ENCODE measurements at regions not wholly inside any gene's neighbourhood (a gene's known extent, or its start where the extent isn't known, plus 50 kb on each side); places are given as distances from the start of the nearest gene placed in this dataset.

DNA sequence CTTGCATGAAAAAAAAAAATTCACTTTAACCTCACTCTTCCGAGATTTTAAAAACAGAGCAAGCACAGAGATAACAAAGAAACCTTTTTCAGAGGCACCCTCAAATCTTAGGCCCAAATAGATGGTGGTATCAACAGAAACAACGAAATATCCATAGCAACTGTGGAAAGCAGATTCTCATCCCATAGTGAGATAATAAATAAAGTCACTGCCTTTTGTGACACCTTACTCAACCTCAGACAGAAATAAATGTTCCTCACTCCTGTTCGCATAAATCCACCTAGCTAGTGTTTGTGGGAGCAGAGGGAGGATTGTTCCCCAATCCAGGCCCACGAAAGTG, 60.9 kb upstream of the RTN4 start:
- Histone ChIP-seq H3K27ac (ENCODE audit: low read depth, low read length) (no peak overlapping the region), H3K4me3 (ENCODE audit: low read length) (no peak overlapping the region), H3K9me3 (ENCODE audit: control insufficient read depth in 2 of 3, low read length in 3 of 3) (no peaks in the 10 kb centered on the region), H3K27me3 (ENCODE audit: control insufficient read depth in 2 of 2, insufficient read depth in 2 of 2, low read length in 2 of 2) (no peaks in the 10 kb centered on the region), H3K36me3 (ENCODE audit: control insufficient read depth in 2 of 3, insufficient read depth in 3 of 3, low read length in 3 of 3) (no peaks in the 10 kb centered on the region), H3K4me1 (ENCODE audit: control insufficient read depth in 2 of 2, insufficient read depth in 2 of 2, low read length in 2 of 2) (no peaks in the 10 kb centered on the region)
- DNase-seq (no peak), ATAC-seq (no peak)
- H3K36me3 Mint-ChIP-seq, result no peaks in the 10 kb centered on the region
- no peak overlapping the region for H3K4me3 Mint-ChIP-seq
- H3K27ac Mint-ChIP-seq, result no peak overlapping the region
- no peaks in the 10 kb centered on the region for H3K9me3 Mint-ChIP-seq
- H3K27me3 Mint-ChIP-seq, result no peaks in the 10 kb centered on the region
- H3K4me1 Mint-ChIP-seq, result peaks cover 0 to 5% (median 0%) of the 10 kb centered on the region in 7 donors
- intact Hi-C loops (cut with micrococcal nuclease), result no loop called here
- CTCF ChIA-PET, result no interaction called here
- POLR2A ChIA-PET, result no interaction called here

DNA sequence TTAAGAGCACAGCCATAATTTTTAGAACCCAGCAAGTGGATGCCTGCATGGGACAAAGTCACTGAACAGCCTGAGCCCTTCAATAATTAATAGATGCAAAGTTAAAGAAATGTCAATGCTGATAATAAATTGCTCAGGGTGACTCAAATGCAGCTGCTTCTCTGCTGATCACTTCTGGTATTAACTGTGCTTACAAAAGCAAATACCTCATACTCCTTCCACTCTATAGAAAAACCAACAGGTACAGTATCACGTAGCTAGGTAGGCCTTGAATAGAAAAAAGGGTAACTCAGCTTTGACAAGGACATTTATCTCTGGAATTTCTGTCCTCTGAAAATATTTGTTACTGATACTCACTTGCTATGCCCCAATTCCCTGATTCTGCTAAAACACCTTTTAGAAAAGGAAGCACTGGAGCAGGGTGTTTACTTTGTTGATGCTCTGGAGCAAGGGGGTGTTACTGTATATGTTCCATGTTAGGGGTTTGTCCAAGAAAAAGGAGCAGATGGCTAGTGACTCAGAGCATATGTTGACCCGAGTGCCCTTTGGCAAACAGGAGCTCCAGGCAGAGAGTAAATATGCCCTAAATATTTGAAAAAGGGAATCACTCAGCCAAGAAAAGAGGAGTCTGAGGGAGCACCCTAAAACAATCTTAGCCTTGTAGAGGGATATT, 59.1 kb upstream of the RTN4 start:
- H3K4me3 Mint-ChIP-seq, result no peak overlapping the region
- no peak overlapping the region for H3K4me3 ChIP-seq (ENCODE audit: low read length)
- H3K9me3 ChIP-seq (ENCODE audit: control insufficient read depth in 2 of 3, low read length in 3 of 3), result no peaks in the 10 kb centered on the region
- no peaks in the 10 kb centered on the region for H3K9me3 Mint-ChIP-seq
- ChIA-PET CTCF (interaction anchor here (0.6 to 1.2 kb wide), 2 partner anchors 51 to 59 kb away, joined by 3 to 6 read pairs; no protein-coding TSS in a partner anchor), POLR2A (no interaction called here)
- no peak for DNase-seq
- H3K27me3 ChIP-seq (ENCODE audit: control insufficient read depth in 2 of 2, insufficient read depth in 2 of 2, low read length in 2 of 2), result no peaks in the 10 kb centered on the region
- no peaks in the 10 kb centered on the region for H3K27me3 Mint-ChIP-seq
- no peaks in the 10 kb centered on the region for H3K4me1 ChIP-seq (ENCODE audit: control insufficient read depth in 2 of 2, insufficient read depth in 2 of 2, low read length in 2 of 2)
- no peaks in the 10 kb centered on the region for H3K36me3 ChIP-seq (ENCODE audit: control insufficient read depth in 2 of 3, insufficient read depth in 3 of 3, low read length in 3 of 3)
- peaks cover 0 to 5% (median 0%) of the 10 kb centered on the region in 7 donors for H3K4me1 Mint-ChIP-seq
- H3K36me3 Mint-ChIP-seq, result no peaks in the 10 kb centered on the region
- H3K27ac ChIP-seq (ENCODE audit: low read depth, low read length), result no peak overlapping the region
- ATAC-seq, result no peak
- no peak overlapping the region for H3K27ac Mint-ChIP-seq
- intact Hi-C loops (cut with micrococcal nuclease), result no loop called here

DNA sequence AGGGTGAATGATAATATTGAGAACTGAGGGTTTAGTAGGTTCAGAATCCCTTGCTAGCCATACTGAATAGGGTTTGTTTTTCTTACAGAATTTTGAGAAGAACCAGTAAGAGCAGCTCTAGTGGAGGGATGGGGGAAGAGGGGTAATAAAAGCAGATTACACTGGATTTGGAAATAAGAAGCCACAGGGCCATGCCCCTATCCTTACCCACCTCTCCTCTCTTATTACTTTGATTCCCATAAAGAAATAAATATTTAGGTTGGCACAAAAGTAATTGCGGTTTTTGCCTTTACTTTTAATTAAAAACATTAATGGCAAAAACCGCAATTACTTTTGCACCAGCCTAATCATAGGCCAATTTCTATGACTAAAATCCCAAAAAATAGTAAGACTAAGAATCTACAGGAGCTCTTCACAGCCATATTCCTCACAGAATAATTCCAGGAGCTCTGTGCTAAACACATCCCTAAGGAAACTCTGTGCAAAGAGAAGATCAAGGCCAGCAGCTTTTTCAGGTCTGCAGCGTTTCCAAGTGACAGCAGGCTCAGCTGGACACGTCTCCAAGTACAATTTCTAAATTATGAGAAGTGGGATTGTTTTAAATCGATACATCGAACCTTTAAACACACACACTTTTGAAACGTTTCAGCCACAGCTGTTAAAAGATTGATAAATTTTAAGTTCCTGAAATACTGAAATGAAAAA, 58.4 kb upstream of the RTN4 start:
- no peaks in the 10 kb centered on the region for H3K27me3 ChIP-seq (ENCODE audit: control insufficient read depth in 2 of 2, insufficient read depth in 2 of 2, low read length in 2 of 2)
- no peaks in the 10 kb centered on the region for H3K9me3 ChIP-seq (ENCODE audit: control insufficient read depth in 2 of 3, low read length in 3 of 3)
- DNase-seq, result no peak
- intact Hi-C loops (cut with micrococcal nuclease), result no loop called here
- no peaks in the 10 kb centered on the region for H3K27me3 Mint-ChIP-seq
- CTCF ChIA-PET, result interaction anchor here (0.6 to 1.5 kb wide), 3 partner anchors 50 to 60 kb away, joined by 3 to 6 read pairs (median 5); no protein-coding TSS in a partner anchor
- POLR2A ChIA-PET, result no interaction called here
- H3K27ac ChIP-seq (ENCODE audit: low read depth, low read length), result no peak overlapping the region
- no peak for ATAC-seq
- peaks cover 0 to 5% (median 0%) of the 10 kb centered on the region in 7 donors for H3K4me1 Mint-ChIP-seq
- no peaks in the 10 kb centered on the region for H3K9me3 Mint-ChIP-seq
- H3K27ac Mint-ChIP-seq, result no peak overlapping the region
- H3K4me1 ChIP-seq (ENCODE audit: control insufficient read depth in 2 of 2, insufficient read depth in 2 of 2, low read length in 2 of 2), result no peaks in the 10 kb centered on the region
- no peak overlapping the region for H3K4me3 ChIP-seq (ENCODE audit: low read length)
- H3K36me3 ChIP-seq (ENCODE audit: control insufficient read depth in 2 of 3, insufficient read depth in 3 of 3, low read length in 3 of 3), result no peaks in the 10 kb centered on the region
- no peaks in the 10 kb centered on the region for H3K36me3 Mint-ChIP-seq
- no peak overlapping the region for H3K4me3 Mint-ChIP-seq

DNA sequence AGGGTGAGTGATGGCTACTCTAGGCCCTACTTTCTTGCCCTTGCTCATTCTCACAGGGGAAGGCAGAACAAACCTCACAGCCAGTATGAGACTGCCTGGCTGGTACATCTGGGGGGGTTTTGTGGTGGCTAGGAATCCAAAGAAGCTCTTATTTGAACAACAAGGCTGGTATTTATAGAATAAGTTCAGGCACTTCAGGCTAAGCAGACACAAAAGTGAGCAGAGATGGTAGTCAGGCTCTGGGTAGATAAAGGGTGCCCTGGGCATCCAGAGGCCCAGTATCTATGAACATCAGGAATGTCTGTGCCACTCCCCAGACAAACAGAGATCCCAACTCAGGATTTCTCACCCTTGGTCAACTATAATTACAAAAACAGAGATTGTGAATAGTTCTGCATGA, 57.2 kb upstream of the RTN4 start:
- H3K36me3 ChIP-seq (ENCODE audit: control insufficient read depth in 2 of 3, insufficient read depth in 3 of 3, low read length in 3 of 3), result no peaks in the 10 kb centered on the region
- no peaks in the 10 kb centered on the region for H3K4me1 ChIP-seq (ENCODE audit: control insufficient read depth in 2 of 2, insufficient read depth in 2 of 2, low read length in 2 of 2)
- no peaks in the 10 kb centered on the region for H3K9me3 ChIP-seq (ENCODE audit: control insufficient read depth in 2 of 3, low read length in 3 of 3)
- H3K27ac ChIP-seq (ENCODE audit: low read depth, low read length), result no peak overlapping the region
- intact Hi-C loops (cut with micrococcal nuclease), result no loop called here
- no peaks in the 10 kb centered on the region for H3K9me3 Mint-ChIP-seq
- H3K4me3 Mint-ChIP-seq, result no peak overlapping the region
- no peaks in the 10 kb centered on the region for H3K27me3 ChIP-seq (ENCODE audit: control insufficient read depth in 2 of 2, insufficient read depth in 2 of 2, low read length in 2 of 2)
- ChIA-PET POLR2A (no interaction called here), CTCF (interaction anchor here (0.6 to 1.5 kb wide), 2 partner anchors 59 to 99 kb away, joined by 3 to 5 read pairs; no protein-coding TSS in a partner anchor)
- peaks cover 0 to 4% (median 0%) of the 10 kb centered on the region in 7 donors for H3K4me1 Mint-ChIP-seq
- DNase-seq (no peak), ATAC-seq (no peak)
- H3K27ac Mint-ChIP-seq, result no peak overlapping the region
- H3K4me3 ChIP-seq (ENCODE audit: low read length), result no peak overlapping the region
- no peaks in the 10 kb centered on the region for H3K36me3 Mint-ChIP-seq
- H3K27me3 Mint-ChIP-seq, result no peaks in the 10 kb centered on the region

DNA sequence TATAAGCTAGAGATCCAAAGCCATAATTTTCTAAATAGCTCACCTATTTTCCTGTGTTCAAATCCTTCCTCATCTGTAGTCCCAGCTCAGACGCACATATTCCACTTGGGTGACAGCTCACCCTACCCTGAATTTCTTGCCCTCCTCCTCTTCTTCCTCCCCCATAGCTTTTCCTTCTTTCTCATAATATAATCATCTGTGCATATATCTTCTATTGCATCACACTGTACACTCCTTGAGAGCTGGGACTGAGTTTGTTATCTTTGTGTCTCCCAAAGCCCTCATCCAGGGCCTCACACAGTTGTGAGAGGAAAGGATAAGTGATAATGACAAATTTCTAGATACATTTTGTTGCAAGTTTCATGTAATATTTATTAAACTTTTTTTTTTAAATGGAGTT, 55.9 kb upstream of the RTN4 start:
- Histone ChIP-seq H3K36me3 (ENCODE audit: control insufficient read depth in 2 of 3, insufficient read depth in 3 of 3, low read length in 3 of 3) (no peaks in the 10 kb centered on the region), H3K27ac (ENCODE audit: low read depth, low read length) (no peak overlapping the region), H3K4me3 (ENCODE audit: low read length) (no peak overlapping the region), H3K4me1 (ENCODE audit: control insufficient read depth in 2 of 2, insufficient read depth in 2 of 2, low read length in 2 of 2) (no peaks in the 10 kb centered on the region), H3K27me3 (ENCODE audit: control insufficient read depth in 2 of 2, insufficient read depth in 2 of 2, low read length in 2 of 2) (no peaks in the 10 kb centered on the region), H3K9me3 (ENCODE audit: control insufficient read depth in 2 of 3, low read length in 3 of 3) (no peaks in the 10 kb centered on the region)
- no peaks in the 10 kb centered on the region for H3K36me3 Mint-ChIP-seq
- DNase-seq, result no peak
- H3K4me3 Mint-ChIP-seq, result no peak overlapping the region
- H3K27me3 Mint-ChIP-seq, result no peaks in the 10 kb centered on the region
- ChIA-PET POLR2A (no interaction called here), CTCF (no interaction called here)
- no peak for ATAC-seq
- H3K9me3 Mint-ChIP-seq, result no peaks in the 10 kb centered on the region
- peaks cover 0 to 4% (median 0%) of the 10 kb centered on the region in 7 donors for H3K4me1 Mint-ChIP-seq
- intact Hi-C loops (cut with micrococcal nuclease), result no loop called here
- no peak overlapping the region for H3K27ac Mint-ChIP-seq

DNA sequence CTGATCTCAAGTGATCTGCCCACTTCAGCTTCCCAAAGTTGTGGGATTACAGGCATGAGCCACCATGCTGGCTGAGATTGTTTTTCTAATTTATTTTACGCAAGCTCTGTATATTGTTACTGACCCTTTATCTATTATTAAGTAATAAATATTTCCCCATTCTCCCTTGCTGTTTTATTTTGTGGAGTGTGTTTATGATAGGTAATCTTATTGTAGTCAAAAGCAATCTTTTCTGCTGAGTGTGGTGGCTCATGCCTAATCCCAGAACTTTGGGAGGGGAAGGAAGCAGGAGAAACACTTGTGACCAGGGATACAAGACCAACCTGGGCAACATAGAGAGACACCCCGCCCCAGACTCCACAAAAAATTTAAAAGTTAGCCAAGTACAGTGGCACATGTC, 55.2 kb upstream of the RTN4 start:
- DNase-seq (no peak), ATAC-seq (no peak)
- CTCF ChIA-PET, result interaction anchor here (0.7 kb wide), 1 partner anchor 207 kb away, joined by 3 read pairs; no protein-coding TSS in a partner anchor
- peaks cover 0 to 4% (median 0%) of the 10 kb centered on the region in 7 donors for H3K4me1 Mint-ChIP-seq
- H3K36me3 Mint-ChIP-seq, result no peaks in the 10 kb centered on the region
- no peak overlapping the region for H3K4me3 Mint-ChIP-seq
- intact Hi-C loops (cut with micrococcal nuclease), result no loop called here
- Histone ChIP-seq H3K4me3 (ENCODE audit: low read length) (no peak overlapping the region), H3K9me3 (ENCODE audit: control insufficient read depth in 2 of 3, low read length in 3 of 3) (no peaks in the 10 kb centered on the region), H3K36me3 (ENCODE audit: control insufficient read depth in 2 of 3, insufficient read depth in 3 of 3, low read length in 3 of 3) (no peaks in the 10 kb centered on the region), H3K4me1 (ENCODE audit: control insufficient read depth in 2 of 2, insufficient read depth in 2 of 2, low read length in 2 of 2) (no peaks in the 10 kb centered on the region), H3K27me3 (ENCODE audit: control insufficient read depth in 2 of 2, insufficient read depth in 2 of 2, low read length in 2 of 2) (no peaks in the 10 kb centered on the region), H3K27ac (ENCODE audit: low read depth, low read length) (no peak overlapping the region)
- H3K27ac Mint-ChIP-seq, result no peak overlapping the region
- no peaks in the 10 kb centered on the region for H3K27me3 Mint-ChIP-seq
- POLR2A ChIA-PET, result no interaction called here
- H3K9me3 Mint-ChIP-seq, result no peaks in the 10 kb centered on the region

DNA sequence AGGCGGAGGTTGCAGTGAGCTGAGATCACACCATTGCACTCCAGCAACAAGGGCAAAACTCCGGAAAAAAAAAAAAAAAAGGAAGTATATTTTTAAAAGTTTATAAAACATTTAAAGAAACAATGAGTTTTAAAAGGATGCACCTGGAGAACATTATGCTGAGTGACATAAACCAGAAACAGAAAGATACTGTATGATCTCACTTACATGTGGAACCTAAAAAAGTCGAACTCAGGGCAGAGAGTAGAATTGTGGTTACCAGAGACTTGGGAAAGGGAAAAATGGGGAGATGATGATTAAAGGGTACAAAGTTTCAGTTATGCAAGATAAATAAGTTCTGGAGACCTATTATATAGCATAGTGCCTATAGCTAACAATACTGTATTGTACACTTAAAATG, 52.8 kb upstream of the RTN4 start:
- Histone ChIP-seq H3K27ac (ENCODE audit: low read depth, low read length) (no peak overlapping the region), H3K4me3 (ENCODE audit: low read length) (no peak overlapping the region), H3K27me3 (ENCODE audit: control insufficient read depth in 2 of 2, insufficient read depth in 2 of 2, low read length in 2 of 2) (no peaks in the 10 kb centered on the region), H3K36me3 (ENCODE audit: control insufficient read depth in 2 of 3, insufficient read depth in 3 of 3, low read length in 3 of 3) (no peaks in the 10 kb centered on the region), H3K9me3 (ENCODE audit: control insufficient read depth in 2 of 3, low read length in 3 of 3) (no peaks in the 10 kb centered on the region), H3K4me1 (ENCODE audit: control insufficient read depth in 2 of 2, insufficient read depth in 2 of 2, low read length in 2 of 2) (no peaks in the 10 kb centered on the region)
- Mint-ChIP-seq H3K9me3 (no peaks in the 10 kb centered on the region), H3K27ac (peak overlapping the region in 1 of 9 donors; percentile 8), H3K4me3 (no peak overlapping the region), H3K36me3 (no peaks in the 10 kb centered on the region), H3K4me1 (peaks cover 0 to 7% (median 4%) of the 10 kb centered on the region in 7 donors), H3K27me3 (no peaks in the 10 kb centered on the region)
- ATAC-seq, result no peak
- POLR2A ChIA-PET, result no interaction called here
- intact Hi-C loops (cut with micrococcal nuclease), result no loop called here
- no peak for DNase-seq
- CTCF ChIA-PET, result interaction anchor here (0.6 kb wide), 1 partner anchor 58 kb away, joined by 4 read pairs; no protein-coding TSS in a partner anchor

All from naive thymus-derived CD4-positive, alpha-beta T cell (primary cell).